ENCODE measurements at regions not wholly inside any gene's neighbourhood (a gene's known extent, or its start where the extent isn't known, plus 50 kb on each side); places are given as distances from the start of the nearest gene placed in this dataset.
A peak's percentile ranks its signal among the peaks of the same experiment; 100 is the strongest.

DNA sequence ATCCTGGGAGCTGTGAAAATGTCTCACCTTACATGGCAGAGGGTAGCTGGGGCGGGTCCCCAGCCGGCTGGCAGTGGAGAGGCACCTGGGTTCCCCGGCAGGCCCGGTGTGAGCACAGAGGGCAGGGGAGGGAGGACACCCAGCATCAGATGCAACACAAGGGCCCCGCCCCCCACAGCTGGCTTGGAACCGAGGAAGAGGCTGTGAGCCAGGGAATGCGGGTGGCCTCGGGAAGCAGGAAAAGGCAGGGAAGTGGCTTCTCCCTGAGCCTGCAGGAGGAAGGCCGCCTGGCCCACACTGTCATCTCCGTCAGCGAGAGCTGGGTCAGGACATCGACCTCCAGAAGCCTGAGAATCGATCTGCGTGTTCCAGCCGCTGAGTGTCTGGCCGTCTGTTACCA lies 87.3 kb downstream of the SIK1 start:
- BruUV-seq (replicated peaks) = no TSS peak
- H3K27ac ChIP-seq (ENCODE audit: low read depth, low read length, poor library complexity, severe bottlenecking) = no peak overlapping the region
- intact Hi-C loops (cut with micrococcal nuclease; ENCODE audit: unreplicated experiment) = no loop called here
- no peak for DNase-seq (ENCODE audit: low spot score)
- no peaks in the 10 kb centered on the region for H3K36me3 ChIP-seq (ENCODE audit: insufficient read depth, low read length)
- H3K9me2 ChIP-seq (ENCODE audit: insufficient read depth, low read length) = no peaks in the 10 kb centered on the region
- no peak overlapping the region for H2AFZ ChIP-seq (ENCODE audit: low read length)
- no peaks in the 10 kb centered on the region for H3K79me2 ChIP-seq (ENCODE audit: insufficient read depth, low read depth, low read length)
- no peak overlapping the region for H3K4me2 ChIP-seq (ENCODE audit: low read length)
- H4K20me1 ChIP-seq (ENCODE audit: insufficient read depth, low read length) = no peaks in the 10 kb centered on the region
- H3K4me3 ChIP-seq (ENCODE audit: low read depth, low read length, poor library complexity, severe bottlenecking) = no peak overlapping the region
- CTCF ChIA-PET (ENCODE audit: unreplicated experiment) = no interaction called here
- POLR2A ChIA-PET = no interaction called here
- no peaks in the 10 kb centered on the region for H3K9me3 ChIP-seq (ENCODE audit: low read length)
- peaks cover 33% of the 10 kb centered on the region for H3K4me1 ChIP-seq (ENCODE audit: insufficient read depth, low read length, poor library complexity, severe bottlenecking)
- no peak for TF ChIP-seq EZH2phosphoT487 (IDR thresholded peaks at IDR 0.05; ENCODE audit: borderline replicate concordance, low read depth, low read length)
- TF ChIP-seq, protein P1, sequence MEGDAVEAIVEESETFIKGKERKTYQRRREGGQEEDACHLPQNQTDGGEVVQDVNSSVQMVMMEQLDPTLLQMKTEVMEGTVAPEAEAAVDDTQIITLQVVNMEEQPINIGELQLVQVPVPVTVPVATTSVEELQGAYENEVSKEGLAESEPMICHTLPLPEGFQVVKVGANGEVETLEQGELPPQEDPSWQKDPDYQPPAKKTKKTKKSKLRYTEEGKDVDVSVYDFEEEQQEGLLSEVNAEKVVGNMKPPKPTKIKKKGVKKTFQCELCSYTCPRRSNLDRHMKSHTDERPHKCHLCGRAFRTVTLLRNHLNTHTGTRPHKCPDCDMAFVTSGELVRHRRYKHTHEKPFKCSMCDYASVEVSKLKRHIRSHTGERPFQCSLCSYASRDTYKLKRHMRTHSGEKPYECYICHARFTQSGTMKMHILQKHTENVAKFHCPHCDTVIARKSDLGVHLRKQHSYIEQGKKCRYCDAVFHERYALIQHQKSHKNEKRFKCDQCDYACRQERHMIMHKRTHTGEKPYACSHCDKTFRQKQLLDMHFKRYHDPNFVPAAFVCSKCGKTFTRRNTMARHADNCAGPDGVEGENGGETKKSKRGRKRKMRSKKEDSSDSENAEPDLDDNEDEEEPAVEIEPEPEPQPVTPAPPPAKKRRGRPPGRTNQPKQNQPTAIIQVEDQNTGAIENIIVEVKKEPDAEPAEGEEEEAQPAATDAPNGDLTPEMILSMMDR (conservative IDR thresholded peaks at IDR 0.05; ENCODE audit: low read length) = no peak

DNA sequence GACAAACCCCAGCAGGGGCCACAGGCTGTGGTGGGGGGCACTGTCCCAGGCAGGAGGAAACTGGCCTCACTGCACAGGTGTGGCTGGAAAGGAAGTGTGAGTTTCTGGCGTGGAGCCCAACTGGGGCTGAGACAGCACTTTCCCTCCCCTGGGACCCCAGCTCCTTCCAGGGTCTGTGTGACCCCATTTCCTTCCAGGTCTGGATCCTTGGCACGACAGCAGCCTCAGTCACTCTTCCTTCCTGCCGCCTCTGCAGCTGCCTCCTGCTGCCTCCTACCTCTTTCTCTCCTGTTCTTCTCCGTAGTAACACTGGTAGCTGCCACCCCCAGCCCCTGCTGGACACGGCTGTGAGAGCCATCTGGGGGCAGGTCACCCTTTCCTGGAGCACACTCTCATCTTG lies 88.0 kb downstream of the SIK1 start:
- Histone ChIP-seq H2AFZ (ENCODE audit: low read length) (no peak overlapping the region), H3K4me1 (ENCODE audit: insufficient read depth, low read length, poor library complexity, severe bottlenecking) (peaks cover 33% of the 10 kb centered on the region), H3K27ac (ENCODE audit: low read depth, low read length, poor library complexity, severe bottlenecking) (no peak overlapping the region), H3K9me2 (ENCODE audit: insufficient read depth, low read length) (no peaks in the 10 kb centered on the region), H3K4me2 (ENCODE audit: low read length) (peak overlapping the region; percentile 58), H3K36me3 (ENCODE audit: insufficient read depth, low read length) (no peaks in the 10 kb centered on the region), H3K9me3 (ENCODE audit: low read length) (no peaks in the 10 kb centered on the region), H3K79me2 (ENCODE audit: insufficient read depth, low read depth, low read length) (no peaks in the 10 kb centered on the region), H4K20me1 (ENCODE audit: insufficient read depth, low read length) (no peaks in the 10 kb centered on the region), H3K4me3 (ENCODE audit: low read depth, low read length, poor library complexity, severe bottlenecking) (no peak overlapping the region)
- BruUV-seq (replicated peaks) = no TSS peak
- DNase-seq (ENCODE audit: low spot score) = peak; percentile 59
- ChIA-PET POLR2A (no interaction called here), CTCF (ENCODE audit: unreplicated experiment) (no interaction called here)
- intact Hi-C loops (cut with micrococcal nuclease; ENCODE audit: unreplicated experiment) = no loop called here
- TF ChIP-seq, protein P1 (conservative IDR thresholded peaks at IDR 0.05; ENCODE audit: low read length) = no peak
- TF ChIP-seq EZH2phosphoT487 (IDR thresholded peaks at IDR 0.05; ENCODE audit: borderline replicate concordance, low read depth, low read length) = no peak

DNA sequence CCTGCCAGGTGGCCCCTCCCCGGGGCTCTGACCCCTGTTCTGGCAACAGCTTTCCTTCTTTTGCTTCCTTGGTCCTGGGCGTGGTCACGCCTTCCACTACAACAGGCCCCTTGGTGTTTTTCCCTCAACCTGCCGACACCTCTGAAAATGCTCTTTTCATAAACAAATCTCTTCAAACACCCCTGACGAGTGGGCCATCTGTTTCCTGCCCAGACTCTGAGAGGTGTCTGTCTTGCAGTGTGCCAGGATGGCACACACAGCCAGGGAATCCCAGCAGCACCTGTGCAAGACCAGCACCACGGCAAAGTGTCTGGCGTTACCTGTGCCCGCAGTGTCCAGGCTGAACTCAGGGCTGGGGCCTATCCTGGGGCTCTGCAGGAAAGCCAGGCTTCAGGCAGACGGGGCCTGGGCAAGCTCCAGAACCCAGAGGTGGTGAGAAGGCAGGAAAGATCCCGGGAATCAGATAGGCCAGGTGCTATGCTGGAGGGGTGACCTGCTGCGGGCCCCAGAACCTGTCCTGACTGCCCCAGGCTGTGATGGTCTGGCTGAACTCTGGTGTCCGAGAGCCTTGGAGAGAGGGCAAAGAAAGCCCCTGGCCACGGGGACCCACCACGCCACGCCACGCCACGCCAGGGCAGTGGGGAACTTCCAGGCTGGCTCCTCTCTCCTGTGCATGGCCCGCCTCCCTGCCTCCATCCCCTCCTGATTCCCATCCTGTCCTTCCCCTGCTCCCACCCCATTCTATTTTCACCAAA lies 88.9 kb downstream of the SIK1 start:
- CTCF ChIA-PET (ENCODE audit: unreplicated experiment) = interaction anchor here (0.6 kb wide), 1 partner anchor 9 kb away, joined by 4 read pairs; no protein-coding TSS in a partner anchor
- BruUV-seq (replicated peaks) = no TSS peak
- peak; percentile 52 for DNase-seq (ENCODE audit: low spot score)

More for the DNA sequence above, 88.9 kb downstream of the SIK1 start:
- Histone ChIP-seq H3K27ac (ENCODE audit: low read depth, low read length, poor library complexity, severe bottlenecking) (peak overlapping the region; percentile 46), H3K79me2 (ENCODE audit: insufficient read depth, low read depth, low read length) (no peaks in the 10 kb centered on the region), H2AFZ (ENCODE audit: low read length) (no peak overlapping the region), H3K9me3 (ENCODE audit: low read length) (no peaks in the 10 kb centered on the region), H4K20me1 (ENCODE audit: insufficient read depth, low read length) (no peaks in the 10 kb centered on the region), H3K36me3 (ENCODE audit: insufficient read depth, low read length) (no peaks in the 10 kb centered on the region), H3K4me1 (ENCODE audit: insufficient read depth, low read length, poor library complexity, severe bottlenecking) (peaks cover 33% of the 10 kb centered on the region), H3K9me2 (ENCODE audit: insufficient read depth, low read length) (no peaks in the 10 kb centered on the region), H3K4me3 (ENCODE audit: low read depth, low read length, poor library complexity, severe bottlenecking) (peak overlapping the region; percentile 25), H3K4me2 (ENCODE audit: low read length) (peak overlapping the region; percentile 58)
- TF ChIP-seq, protein P1 (conservative IDR thresholded peaks at IDR 0.05; ENCODE audit: low read length) = no peak
- no peak for TF ChIP-seq EZH2phosphoT487 (IDR thresholded peaks at IDR 0.05; ENCODE audit: borderline replicate concordance, low read depth, low read length)
- POLR2A ChIA-PET = no interaction called here
- intact Hi-C loops (cut with micrococcal nuclease; ENCODE audit: unreplicated experiment) = no loop called here
